HG03521 (cell line): ENCODE measurements at regions not wholly inside any gene's neighbourhood (a gene's known extent, or its start where the extent isn't known, plus 50 kb on each side); places are given as distances from the start of the nearest gene placed in this dataset.

Experiments
- ATAC-seq: cut with Tn5 transposase; IDR thresholded peaks from one replicate; pipeline ENCODE4 v1.9.1; 2021; ENCODE audit warnings: mild to moderate bottlenecking, moderate library complexity; ENCODE audit not compliant: unreplicated experiment

GRCh38 chr4:54933579-54933978 is 191.8 kb downstream of the KDR start:
- no peak for ATAC-seq

GRCh38 chr4:54930226-54930625 is 195.2 kb downstream of the KDR start:
- no peak for ATAC-seq

- no peak for ATAC-seq
Observed at GRCh38 chr4:54929459-54929858, 195.9 kb downstream of the KDR start.

GRCh38 chr4:54924891-54925290 is 200.5 kb downstream of the KDR start:
- ATAC-seq, result no peak

- no peak for ATAC-seq
Observed at GRCh38 chr4:54915276-54915675, 210.1 kb downstream of the KDR start.

- no peak for ATAC-seq
Observed at GRCh38 chr4:54914781-54915180, 210.6 kb downstream of the KDR start.

- no peak for ATAC-seq
Observed at GRCh38 chr4:54913751-54914526, 211.5 kb downstream of the KDR start.

- no peak for ATAC-seq
Observed at GRCh38 chr4:54912155-54912554, 213.2 kb downstream of the KDR start.

- no peak for ATAC-seq
Observed at GRCh38 chr4:54909961-54910360, 215.4 kb downstream of the KDR start.

- ATAC-seq, result no peak
Observed at GRCh38 chr4:54908763-54909162, 216.6 kb downstream of the KDR start.

- ATAC-seq, result no peak
Observed at GRCh38 chr4:54904953-54905352, 220.4 kb downstream of the KDR start.

- ATAC-seq, result no peak
Observed at GRCh38 chr4:54902976-54903375, 222.4 kb downstream of the KDR start.

- no peak for ATAC-seq
Observed at GRCh38 chr4:54902271-54902670, 223.1 kb downstream of the KDR start.

- no peak for ATAC-seq
Observed at GRCh38 chr4:54901202-54901601, 224.2 kb downstream of the KDR start.

- ATAC-seq, result no peak
Observed at GRCh38 chr4:54898656-54899340, 226.6 kb downstream of the KDR start.

- no peak for ATAC-seq
Observed at GRCh38 chr4:54898056-54898562, 227.3 kb downstream of the KDR start.

GRCh38 chr4:54897590-54897989 is 227.8 kb downstream of the KDR start:
- no peak for ATAC-seq

- no peak for ATAC-seq
Observed at GRCh38 chr4:54882616-54883015, 224.9 kb downstream of the KIT start.

- ATAC-seq, result no peak
Observed at GRCh38 chr4:54879576-54879975, 221.8 kb downstream of the KIT start.

- no peak for ATAC-seq
Observed at GRCh38 chr4:54877006-54877405, 219.2 kb downstream of the KIT start.

- no peak for ATAC-seq
Observed at GRCh38 chr4:54872261-54872660, 214.5 kb downstream of the KIT start.

GRCh38 chr4:54863571-54864255 is 206.0 kb downstream of the KIT start:
- no peak for ATAC-seq
